ENCODE measurements at regions not wholly inside any gene's neighbourhood (a gene's known extent, or its start where the extent isn't known, plus 50 kb on each side); places are given as distances from the start of the nearest gene placed in this dataset.

GRCh38 chr3:35389907-35390306, 249.4 kb upstream of the ARPP21 start:
- TF ChIP-seq, protein P1, sequence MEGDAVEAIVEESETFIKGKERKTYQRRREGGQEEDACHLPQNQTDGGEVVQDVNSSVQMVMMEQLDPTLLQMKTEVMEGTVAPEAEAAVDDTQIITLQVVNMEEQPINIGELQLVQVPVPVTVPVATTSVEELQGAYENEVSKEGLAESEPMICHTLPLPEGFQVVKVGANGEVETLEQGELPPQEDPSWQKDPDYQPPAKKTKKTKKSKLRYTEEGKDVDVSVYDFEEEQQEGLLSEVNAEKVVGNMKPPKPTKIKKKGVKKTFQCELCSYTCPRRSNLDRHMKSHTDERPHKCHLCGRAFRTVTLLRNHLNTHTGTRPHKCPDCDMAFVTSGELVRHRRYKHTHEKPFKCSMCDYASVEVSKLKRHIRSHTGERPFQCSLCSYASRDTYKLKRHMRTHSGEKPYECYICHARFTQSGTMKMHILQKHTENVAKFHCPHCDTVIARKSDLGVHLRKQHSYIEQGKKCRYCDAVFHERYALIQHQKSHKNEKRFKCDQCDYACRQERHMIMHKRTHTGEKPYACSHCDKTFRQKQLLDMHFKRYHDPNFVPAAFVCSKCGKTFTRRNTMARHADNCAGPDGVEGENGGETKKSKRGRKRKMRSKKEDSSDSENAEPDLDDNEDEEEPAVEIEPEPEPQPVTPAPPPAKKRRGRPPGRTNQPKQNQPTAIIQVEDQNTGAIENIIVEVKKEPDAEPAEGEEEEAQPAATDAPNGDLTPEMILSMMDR (optimal IDR thresholded peaks at IDR 0.05 in 1 of 3, IDR thresholded peaks at IDR 0.05 in 1 of 3, conservative IDR thresholded peaks at IDR 0.05 in 1 of 3; ENCODE audit: extremely low read depth in 1 of 3, insufficient read depth in 2 of 3, low read length in 3 of 3), result no peak
- TF ChIP-seq EZH2 (IDR thresholded peaks at IDR 0.05; ENCODE audit: low read length), result no peak

Data from keratinocyte (primary cell).